Activated naive CD8-positive, alpha-beta T cell treated with anti-CD3 and anti-CD28 coated beads, Interleukin-2, amount 50 U/mL, for 24 hours (primary cell): ENCODE measurements at regions not wholly inside any gene's neighbourhood (a gene's known extent, or its start where the extent isn't known, plus 50 kb on each side); places are given as distances from the start of the nearest gene placed in this dataset.

ENCODE experiments used
- ATAC-seq: fragments of 150-1000 bp; cut with Tn5 transposase; one replicate; pipeline ENCODE4 v1.10.0; 2021
- DNase-seq: peaks from one replicate; pipeline ENCODE4 v3.0.0; 2021
- H3K27ac Mint-ChIP-seq: one replicate; pipeline ENCODE4 v1.8.0; 2021; ENCODE audit warnings: mild to moderate bottlenecking, mixed read lengths
- H3K27me3 Mint-ChIP-seq: one replicate; pipeline ENCODE4 v1.8.0; 2021; ENCODE audit warnings: mixed read lengths
- H3K36me3 Mint-ChIP-seq: one replicate; pipeline ENCODE4 v1.8.0; 2021; ENCODE audit warnings: low read depth, mixed read lengths
- H3K4me1 Mint-ChIP-seq: one replicate; pipeline ENCODE4 v1.8.0; 2021; ENCODE audit warnings: mixed read lengths
- H3K4me3 Mint-ChIP-seq: one replicate; pipeline ENCODE4 v1.8.0; 2021; ENCODE audit warnings: mild to moderate bottlenecking, moderate library complexity, mixed read lengths
- H3K9me3 Mint-ChIP-seq: one replicate; pipeline ENCODE4 v1.8.0; 2021; ENCODE audit warnings: mixed read lengths

DNA sequence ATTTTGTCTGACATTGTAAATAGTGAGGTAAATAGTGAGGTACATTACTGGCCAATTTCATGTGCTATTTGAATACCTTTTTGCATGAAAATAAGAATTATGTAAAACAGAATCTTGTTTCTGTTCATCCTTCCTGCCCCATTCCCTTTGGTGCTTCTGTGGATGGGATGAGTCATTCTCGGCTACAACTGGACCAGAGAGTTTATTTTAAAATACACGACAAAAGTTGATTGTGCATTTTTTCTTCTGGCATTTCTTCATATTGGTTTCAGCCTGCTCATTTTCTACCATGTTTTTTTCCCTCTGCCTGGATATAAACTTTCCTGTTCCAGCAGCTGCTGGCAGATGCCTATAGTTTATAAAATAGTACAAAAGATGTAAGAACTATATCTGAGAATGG, 107.5 kb downstream of the CYSLTR2 start:
- Mint-ChIP-seq H3K27me3 (peaks cover 10% of the 10 kb centered on the region), H3K9me3 (peaks cover 35% of the 10 kb centered on the region)

GRCh38 chr13:48769107-48769704, 115.5 kb downstream of the CYSLTR2 start:
- H3K27ac Mint-ChIP-seq: no peak overlapping the region
- peaks cover 5% of the 10 kb centered on the region for H3K36me3 Mint-ChIP-seq
- DNase-seq: peak; percentile 84
- H3K27me3 Mint-ChIP-seq: peaks cover 24% of the 10 kb centered on the region
- peak; percentile 88 for ATAC-seq
- no peak overlapping the region for H3K4me3 Mint-ChIP-seq
- peaks cover 20% of the 10 kb centered on the region for H3K4me1 Mint-ChIP-seq
- H3K9me3 Mint-ChIP-seq: peaks cover 22% of the 10 kb centered on the region

More for the DNA sequence above, 107.5 kb downstream of the CYSLTR2 start:
- no peak for DNase-seq
- no peak for ATAC-seq
- no peak overlapping the region for H3K4me3 Mint-ChIP-seq
- H3K36me3 Mint-ChIP-seq: peaks cover 7% of the 10 kb centered on the region
- H3K27ac Mint-ChIP-seq: no peak overlapping the region
- no peaks in the 10 kb centered on the region for H3K4me1 Mint-ChIP-seq

GRCh38 chr13:48770372-48770771, 116.6 kb downstream of the CYSLTR2 start:
- ATAC-seq (peak; percentile 65), DNase-seq (no peak)
- Mint-ChIP-seq H3K36me3 (peaks cover 4% of the 10 kb centered on the region), H3K9me3 (peaks cover 12% of the 10 kb centered on the region), H3K4me3 (no peak overlapping the region), H3K4me1 (peaks cover 26% of the 10 kb centered on the region), H3K27ac (no peak overlapping the region), H3K27me3 (peaks cover 32% of the 10 kb centered on the region)

- Mint-ChIP-seq H3K4me3 (no peak overlapping the region), H3K27ac (no peak overlapping the region), H3K27me3 (peaks cover 31% of the 10 kb centered on the region), H3K4me1 (peaks cover 32% of the 10 kb centered on the region), H3K9me3 (no peaks in the 10 kb centered on the region), H3K36me3 (peaks cover 1% of the 10 kb centered on the region)
- no peak for DNase-seq
- ATAC-seq: no peak
Measured at GRCh38 chr13:48772908-48773307, 119.2 kb downstream of the CYSLTR2 start.

DNA sequence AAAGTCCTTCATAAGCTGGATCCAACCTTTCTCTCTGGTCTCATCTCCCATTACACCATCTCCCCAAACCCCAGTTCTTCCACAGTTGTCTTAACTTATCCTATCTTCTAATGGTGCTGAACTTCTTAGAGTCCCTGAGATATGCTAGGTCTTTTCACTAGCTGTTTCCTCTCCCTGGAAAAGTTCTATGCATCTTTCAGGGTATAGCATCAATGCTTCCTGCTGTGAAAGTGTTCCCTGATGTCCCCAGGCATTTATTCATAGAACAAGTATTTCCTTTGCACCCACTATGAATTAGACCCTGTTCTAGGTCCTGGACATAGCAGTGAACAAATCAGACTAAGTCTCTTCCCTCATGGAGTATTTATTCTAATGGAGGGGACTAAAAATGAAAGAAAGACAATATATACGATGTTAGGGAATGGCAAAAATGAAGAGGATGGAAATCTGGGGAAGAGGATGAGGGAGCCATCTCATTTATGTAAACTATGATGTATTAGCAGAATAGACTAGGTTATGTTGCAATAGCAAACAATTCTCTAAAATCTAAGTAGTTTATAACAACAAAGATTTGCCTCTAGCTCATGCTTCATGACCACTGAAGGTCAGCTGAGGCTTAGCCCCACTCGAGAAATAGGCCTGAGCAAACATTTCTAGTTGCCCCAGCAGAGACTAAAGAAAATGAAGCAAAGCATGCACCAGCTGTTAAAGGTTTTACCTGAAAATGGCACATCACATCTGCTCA, 120.0 kb downstream of the CYSLTR2 start:
- Mint-ChIP-seq H3K9me3 (no peaks in the 10 kb centered on the region), H3K27me3 (peaks cover 29% of the 10 kb centered on the region), H3K4me3 (no peak overlapping the region), H3K4me1 (peaks cover 32% of the 10 kb centered on the region), H3K36me3 (peaks cover 1% of the 10 kb centered on the region), H3K27ac (no peak overlapping the region)
- ATAC-seq (no peak), DNase-seq (no peak)

GRCh38 chr13:48775285-48775684, 121.6 kb downstream of the CYSLTR2 start:
- no peak for DNase-seq
- H3K9me3 Mint-ChIP-seq: peaks cover 12% of the 10 kb centered on the region
- ATAC-seq: no peak
- no peaks in the 10 kb centered on the region for H3K36me3 Mint-ChIP-seq
- no peak overlapping the region for H3K27ac Mint-ChIP-seq
- peaks cover 29% of the 10 kb centered on the region for H3K27me3 Mint-ChIP-seq
- peaks cover 18% of the 10 kb centered on the region for H3K4me1 Mint-ChIP-seq
- H3K4me3 Mint-ChIP-seq: no peak overlapping the region

GRCh38 chr13:48775804-48776203, 122.1 kb downstream of the CYSLTR2 start:
- no peak for DNase-seq
- Mint-ChIP-seq H3K9me3 (peaks cover 13% of the 10 kb centered on the region), H3K27me3 (peaks cover 29% of the 10 kb centered on the region), H3K27ac (no peak overlapping the region), H3K4me1 (peaks cover 14% of the 10 kb centered on the region), H3K4me3 (no peak overlapping the region), H3K36me3 (no peaks in the 10 kb centered on the region)
- no peak for ATAC-seq

DNA sequence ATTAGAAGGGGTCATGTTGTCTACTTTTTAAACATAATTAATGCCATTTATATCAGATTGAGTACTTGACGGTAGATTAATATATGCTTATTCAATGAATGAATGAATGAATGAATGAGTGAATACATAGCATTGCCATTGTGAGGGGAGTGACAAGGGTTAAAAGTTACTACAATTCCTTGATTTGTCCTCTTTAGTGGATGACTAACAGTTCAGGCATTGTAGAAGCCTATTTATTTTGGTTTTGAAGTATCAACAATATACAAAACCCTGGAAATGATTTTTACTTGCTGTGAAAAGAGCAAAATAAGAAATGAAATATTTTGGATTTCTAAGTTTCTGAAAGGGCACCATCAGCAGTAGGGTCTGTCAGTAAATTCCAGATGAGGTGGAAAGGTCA, 122.7 kb downstream of the CYSLTR2 start:
- H3K4me1 Mint-ChIP-seq: peaks cover 14% of the 10 kb centered on the region
- ATAC-seq: no peak

GRCh38 chr13:48778610-48779009, 124.9 kb downstream of the CYSLTR2 start:
- DNase-seq (no peak), ATAC-seq (no peak)
- no peak overlapping the region for H3K4me3 Mint-ChIP-seq
- peaks cover 22% of the 10 kb centered on the region for H3K27me3 Mint-ChIP-seq
- no peak overlapping the region for H3K27ac Mint-ChIP-seq
- H3K36me3 Mint-ChIP-seq: peaks cover 2% of the 10 kb centered on the region
- H3K4me1 Mint-ChIP-seq: peaks cover 12% of the 10 kb centered on the region
- peaks cover 20% of the 10 kb centered on the region for H3K9me3 Mint-ChIP-seq

More for the DNA sequence above, 122.7 kb downstream of the CYSLTR2 start:
- no peak for DNase-seq
- Mint-ChIP-seq H3K27me3 (peaks cover 29% of the 10 kb centered on the region), H3K36me3 (no peaks in the 10 kb centered on the region), H3K9me3 (peaks cover 14% of the 10 kb centered on the region), H3K4me3 (no peak overlapping the region), H3K27ac (no peak overlapping the region)

DNA sequence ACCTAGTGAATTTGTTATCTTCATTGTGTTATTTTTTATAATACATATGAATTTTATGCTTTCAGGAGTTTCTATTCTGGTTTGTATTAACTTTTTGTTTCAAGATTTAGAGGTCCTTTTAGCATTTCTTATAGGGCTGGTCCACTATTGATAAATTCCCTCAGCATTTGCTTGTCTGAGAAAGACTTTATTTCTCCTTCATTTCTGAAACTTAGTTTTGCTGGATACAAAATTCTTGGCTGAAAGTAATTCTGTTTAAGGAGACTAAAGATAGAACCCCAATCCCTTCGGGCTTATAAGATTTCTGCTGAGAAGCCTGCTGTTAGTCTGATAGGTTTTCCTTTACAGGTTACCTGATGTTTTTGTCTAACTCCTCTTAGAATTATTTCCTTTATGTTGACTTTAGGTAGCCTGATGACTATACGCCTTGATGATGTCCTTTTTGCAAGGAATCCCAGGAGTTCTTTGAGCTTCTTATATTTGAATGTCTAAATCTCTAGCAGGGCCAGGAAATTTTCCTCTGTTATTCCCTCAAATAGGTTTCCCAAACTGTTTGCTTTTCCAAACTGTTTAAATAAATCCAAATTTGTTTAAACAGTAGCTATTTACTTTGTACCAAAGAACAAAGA, 127.1 kb downstream of the CYSLTR2 start:
- Mint-ChIP-seq H3K4me3 (no peak overlapping the region), H3K9me3 (peaks cover 20% of the 10 kb centered on the region), H3K27me3 (peaks cover 8% of the 10 kb centered on the region), H3K27ac (no peak overlapping the region), H3K36me3 (peaks cover 2% of the 10 kb centered on the region), H3K4me1 (peaks cover 1% of the 10 kb centered on the region)
- DNase-seq (no peak), ATAC-seq (no peak)

- peaks cover 4% of the 10 kb centered on the region for H3K27me3 Mint-ChIP-seq
- H3K9me3 Mint-ChIP-seq: peaks cover 20% of the 10 kb centered on the region
- DNase-seq (no peak), ATAC-seq (no peak)
- no peak overlapping the region for H3K4me3 Mint-ChIP-seq
- H3K27ac Mint-ChIP-seq: no peak overlapping the region
- peaks cover 2% of the 10 kb centered on the region for H3K36me3 Mint-ChIP-seq
- H3K4me1 Mint-ChIP-seq: no peaks in the 10 kb centered on the region
Measured at GRCh38 chr13:48782429-48782840, 128.7 kb downstream of the CYSLTR2 start.

DNA sequence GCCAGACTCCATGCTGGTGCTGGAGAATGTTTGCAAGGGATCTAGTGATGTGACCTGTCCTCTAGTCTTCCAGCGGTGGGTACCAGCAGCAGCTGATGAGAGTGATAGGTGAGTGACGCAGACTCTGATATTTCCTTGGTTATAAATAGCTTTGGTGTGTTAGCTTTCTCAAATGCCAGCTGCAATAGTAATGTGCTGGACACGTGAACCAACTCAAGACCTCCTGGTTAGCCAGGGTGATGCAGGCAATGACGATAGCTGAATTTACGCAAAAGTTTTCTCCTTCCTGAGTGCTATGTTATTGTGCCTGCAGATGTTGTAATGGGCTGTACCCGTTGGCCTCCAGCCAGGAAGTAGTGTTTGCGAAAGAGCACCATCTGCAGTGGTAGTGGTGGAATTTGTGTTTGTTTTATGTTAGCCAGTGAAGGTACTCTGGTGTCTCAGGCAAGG, 129.5 kb downstream of the CYSLTR2 start:
- Mint-ChIP-seq H3K27ac (no peak overlapping the region), H3K4me1 (no peaks in the 10 kb centered on the region), H3K36me3 (peaks cover 2% of the 10 kb centered on the region), H3K4me3 (no peak overlapping the region), H3K9me3 (peaks cover 20% of the 10 kb centered on the region), H3K27me3 (peaks cover 4% of the 10 kb centered on the region)
- ATAC-seq (no peak), DNase-seq (no peak)

DNA sequence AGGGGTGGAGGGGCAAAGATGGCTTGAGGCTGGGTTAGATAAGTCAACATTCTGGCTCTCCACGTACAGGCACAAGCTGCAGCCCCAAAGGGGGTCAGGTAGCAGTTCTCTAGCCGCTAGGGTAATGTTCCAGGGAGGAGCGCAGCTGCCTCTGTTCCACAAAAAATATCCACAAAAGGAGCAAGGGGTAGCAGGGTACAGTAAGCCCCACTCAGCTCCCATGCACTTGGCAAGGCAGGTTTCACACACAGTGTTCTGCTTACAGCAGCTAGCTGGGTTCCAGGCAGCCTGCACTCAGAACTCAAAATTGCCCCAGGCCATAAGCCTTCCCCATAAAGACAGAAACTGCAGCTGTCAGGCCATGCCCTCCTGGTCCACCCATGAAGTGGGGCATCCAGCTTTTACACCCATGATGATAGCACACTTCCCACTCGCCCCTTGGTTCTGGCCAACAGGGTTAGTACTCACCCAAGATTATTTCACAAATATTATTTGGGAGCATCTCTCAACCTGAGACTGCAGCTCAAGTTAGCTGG, 130.0 kb downstream of the CYSLTR2 start:
- ATAC-seq (no peak), DNase-seq (no peak)
- Mint-ChIP-seq H3K27ac (no peak overlapping the region), H3K9me3 (peaks cover 20% of the 10 kb centered on the region), H3K27me3 (peaks cover 1% of the 10 kb centered on the region), H3K4me3 (no peak overlapping the region), H3K4me1 (no peaks in the 10 kb centered on the region), H3K36me3 (peaks cover 2% of the 10 kb centered on the region)

DNA sequence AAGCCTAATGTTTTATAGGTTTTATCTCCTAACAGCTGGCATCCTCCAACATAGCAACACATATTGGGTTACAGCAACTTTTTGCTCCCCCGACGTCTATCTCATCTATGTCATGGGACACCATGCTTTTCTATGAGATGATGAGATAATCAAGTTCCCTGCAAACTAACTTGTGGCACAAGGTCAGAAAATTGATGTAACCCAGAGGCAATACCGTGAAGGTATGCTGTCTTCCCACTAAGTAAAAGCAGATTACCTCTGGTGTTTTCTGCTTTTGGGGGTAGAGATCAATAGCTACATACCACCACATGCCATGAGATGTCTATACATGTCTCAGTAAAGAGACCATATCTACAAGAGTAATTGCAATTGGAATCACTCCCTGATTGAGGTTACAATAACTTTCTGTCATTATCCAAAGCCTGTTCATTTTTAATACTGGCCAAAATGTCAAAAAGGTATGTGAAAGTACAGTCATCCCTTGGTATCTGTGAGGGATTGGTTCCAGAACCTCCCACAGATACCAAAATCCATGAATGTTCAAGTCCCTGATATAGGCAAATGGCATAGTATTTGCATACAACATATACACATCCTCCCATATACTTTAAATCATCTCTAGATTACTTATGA, 131.3 kb downstream of the CYSLTR2 start:
- H3K27me3 Mint-ChIP-seq: no peaks in the 10 kb centered on the region
- no peaks in the 10 kb centered on the region for H3K4me1 Mint-ChIP-seq
- peaks cover 2% of the 10 kb centered on the region for H3K36me3 Mint-ChIP-seq
- no peak overlapping the region for H3K27ac Mint-ChIP-seq
- no peak overlapping the region for H3K4me3 Mint-ChIP-seq
- ATAC-seq: no peak
- no peak for DNase-seq
- peaks cover 11% of the 10 kb centered on the region for H3K9me3 Mint-ChIP-seq
